AG10803 (cell line): ENCODE measurements at regions not wholly inside any gene's neighbourhood (a gene's known extent, or its start where the extent isn't known, plus 50 kb on each side); places are given as distances from the start of the nearest gene placed in this dataset.

Experiments
- DNase-seq: peaks from one replicate; pipeline ENCODE4 v3.0.0; 2010; ENCODE audit warnings: low read depth
- H3K4me3 ChIP-seq: 2 replicates; pipeline ENCODE4 v1.5.1; 2011; ENCODE audit warnings: mild to moderate bottlenecking, low read length, control low read depth
- CTCF ChIP-seq: conservative IDR thresholded peaks from 2 replicates; pipeline ENCODE4 v1.5.1; 2011; ENCODE audit warnings: mild to moderate bottlenecking, low read length, control low read depth, inconsistent platforms

GRCh38 chr12:90058704-90059103 is 350.1 kb upstream of the ATP2B1 start:
- no peak for TF ChIP-seq CTCF
- DNase-seq, result peak; percentile 86
- no peak overlapping the region for H3K4me3 ChIP-seq

DNA sequence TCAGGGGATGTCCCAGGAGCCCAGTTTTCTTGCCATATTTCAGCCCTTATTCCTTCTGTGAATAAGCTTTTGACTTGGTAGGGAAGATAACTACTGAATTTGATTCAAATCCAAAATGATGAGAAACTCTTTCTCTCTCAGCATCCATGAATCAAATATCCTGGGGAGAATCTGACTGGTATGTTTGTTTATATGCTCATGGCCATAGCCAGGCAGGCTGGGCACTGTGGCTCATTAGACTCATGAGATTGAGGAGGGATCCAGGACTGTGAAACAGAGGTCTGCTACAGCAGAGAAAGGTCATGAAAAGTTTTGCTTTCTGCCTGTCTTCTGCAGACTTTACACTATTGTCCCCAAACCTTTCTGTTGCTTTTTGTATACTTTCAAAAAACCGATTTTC is 346.4 kb upstream of the ATP2B1 start:
- H3K4me3 ChIP-seq, result no peak overlapping the region
- TF ChIP-seq CTCF, result no peak
- DNase-seq, result no peak

- TF ChIP-seq CTCF, result no peak
- no peak overlapping the region for H3K4me3 ChIP-seq
- no peak for DNase-seq
These were observed 340.3 kb upstream of the ATP2B1 start for GRCh38 chr12:90048918-90049317.

DNA sequence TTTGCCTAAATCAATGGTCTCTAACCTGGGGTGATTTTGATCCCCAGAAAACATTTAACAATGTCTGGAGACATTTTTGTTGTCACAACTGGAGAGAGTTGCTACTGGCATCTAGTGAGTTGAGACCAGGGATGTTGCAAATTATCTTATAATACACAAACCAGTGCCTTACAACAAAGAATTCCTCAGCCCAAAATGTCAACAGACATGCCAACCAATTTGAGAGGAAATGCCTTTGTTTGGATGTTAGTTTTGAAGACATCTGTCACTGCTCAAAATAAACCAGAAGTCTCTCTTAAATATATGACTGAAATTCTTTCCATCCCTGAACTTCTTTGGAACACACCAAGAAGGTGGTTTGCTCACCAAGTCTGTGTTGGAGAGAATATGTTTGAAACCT is 336.9 kb upstream of the ATP2B1 start:
- no peak for DNase-seq
- no peak for TF ChIP-seq CTCF
- H3K4me3 ChIP-seq, result no peak overlapping the region

DNA sequence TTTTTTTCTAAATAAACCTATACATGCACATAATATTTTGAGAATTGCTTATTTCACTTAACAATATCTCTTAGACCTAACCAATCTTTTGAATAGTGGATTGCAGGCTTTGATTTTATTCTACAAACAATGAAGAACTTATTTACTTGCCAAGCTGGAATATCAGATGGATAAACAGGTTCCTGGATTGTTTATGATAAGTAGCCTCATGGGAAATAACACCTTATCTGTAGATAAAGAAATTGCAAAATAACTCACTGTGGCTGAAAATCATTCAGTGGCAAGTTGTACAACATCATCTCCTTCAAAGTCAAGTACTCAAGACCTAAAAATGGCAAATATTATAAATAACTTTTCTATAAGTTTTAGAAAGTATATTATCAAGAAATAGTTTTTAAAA is 335.4 kb upstream of the ATP2B1 start:
- no peak for DNase-seq

GRCh38 chr12:90042920-90043641 is 334.4 kb upstream of the ATP2B1 start:
- no peak for DNase-seq
- no peak overlapping the region for H3K4me3 ChIP-seq
- no peak for TF ChIP-seq CTCF

More for the DNA sequence above, 335.4 kb upstream of the ATP2B1 start:
- TF ChIP-seq CTCF, result no peak
- H3K4me3 ChIP-seq, result no peak overlapping the region

DNA sequence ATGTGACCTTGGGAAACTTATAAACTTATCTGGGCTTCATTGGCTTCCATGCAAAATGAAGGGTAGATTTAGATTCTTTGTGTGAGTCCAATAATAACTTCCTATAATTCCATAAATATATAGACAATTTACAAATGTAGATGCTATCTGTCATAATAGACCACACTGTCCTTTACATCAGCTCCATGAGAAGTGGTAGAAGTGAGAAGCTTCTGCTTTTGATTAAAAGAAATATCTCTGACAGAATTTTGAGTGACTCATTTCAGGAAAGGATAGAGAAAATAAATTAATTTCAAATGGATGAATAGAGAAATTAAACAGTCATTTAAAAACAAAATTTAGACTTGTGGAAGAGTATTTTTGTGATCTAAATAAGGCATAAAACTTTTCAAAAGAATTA is 329.7 kb upstream of the ATP2B1 start:
- H3K4me3 ChIP-seq, result no peak overlapping the region
- DNase-seq, result no peak
- TF ChIP-seq CTCF, result no peak
